Ishikawa (cell line): ENCODE measurements at regions not wholly inside any gene's neighbourhood (a gene's known extent, or its start where the extent isn't known, plus 50 kb on each side); places are given as distances from the start of the nearest gene placed in this dataset.

ENCODE experiments used
- CREB1 ChIP-seq: IDR thresholded peaks from 2 replicates; pipeline ENCODE4 v1.6.1; 2012; ENCODE audit warnings: low read depth
- EGR1 ChIP-seq: IDR thresholded peaks from 2 replicates; pipeline ENCODE4 v1.6.1; 2012

- TF ChIP-seq EGR1 (no peak), CREB1 (no peak)
Observed at GRCh38 chr18:40102903-40103302, 1852.1 kb upstream of the PIK3C3 start.
